K562 (cell line): ENCODE measurements at regions not wholly inside any gene's neighbourhood (a gene's known extent, or its start where the extent isn't known, plus 50 kb on each side); places are given as distances from the start of the nearest gene placed in this dataset.

Experiments
- ATAC-seq: fragments of 200-7000 bp; cut with Tn5 transposase; 3 replicates; pipeline ENCODE4 v1.9.1; 2020; ENCODE audit warnings: moderate library complexity
- BruUV-seq: library from RNA; stranded (reverse); fragments of 400-500 nt; replicated peaks from 2 replicates; lab custom pipeline; 2021; lab: Mats Ljungman, UMichigan
- CTCF ChIA-PET: fragments of 300-600 bp; formaldehyde crosslinking; extraction: SDS; loops from one replicate; lab custom pipeline; 2021; ENCODE audit warnings: low intra/inter-chr PET ratio; lab: Yijun Ruan, JAX
- POLR2A ChIA-PET: fragments of 300-600, 350-650 bp; sonication (Branson Sonifier 250); formaldehyde crosslinking; extraction: SDS; loops from one replicate; lab custom pipeline; 2021; ENCODE audit warnings: antibody characterized with exemption, inconsistent platforms; lab: Yijun Ruan, JAX
- DNase-seq, 4 experiments: peaks; one replicate each; pipeline versions ENCODE4 v3.0.0 to v3.0.0-alpha.2; 2011 to 2018; ENCODE audit warnings: low spot score in 3 of 4, mixed read lengths in 3 of 4; ENCODE audit errors: extremely low read depth in 1 of 4
- FAIRE-seq: peaks from 2 replicates; lab custom pipeline; 2011; peaks lifted over from hg19 to GRCh38; lab: Jason Lieb, UNC
- H2AFZ ChIP-seq: 2 replicates; pipeline ENCODE4 v1.6.0; 2011; ENCODE audit warnings: low read depth, low read length, control low read depth, inconsistent platforms
- H3K27ac ChIP-seq: fragments of 200-600 bp; 3 replicates; pipeline ENCODE4 v1.8.0; 2011; ENCODE audit warnings: low read depth, mild to moderate bottlenecking, control low read depth, inconsistent platforms, low read length, moderate library complexity, mixed read lengths; ENCODE audit errors: extremely low read depth
- H3K27me3 ChIP-seq, 2 experiments: fragments of 300-600 bp in 1 of 2; 2 replicates in 1 of 2; 3 replicates in 1 of 2; pipeline versions ENCODE4 v1.6.0 to v1.8.0; 2011; ENCODE audit warnings: inconsistent platforms in 2 of 2, low read length in 2 of 2, mild to moderate bottlenecking in 1 of 2, mixed read lengths in 1 of 2, moderate library complexity in 1 of 2; ENCODE audit not compliant: control insufficient read depth in 2 of 2, insufficient read depth in 2 of 2
- H3K36me3 ChIP-seq: fragments of 300-600 bp; 3 replicates; pipeline ENCODE4 v1.8.0; 2011; ENCODE audit warnings: mild to moderate bottlenecking, low read length, inconsistent platforms; ENCODE audit not compliant: control insufficient read depth, insufficient read depth
- H3K4me1 ChIP-seq, 2 experiments: fragments of 200-600 bp in 1 of 2; replicated peaks in 1 of 2; 2 replicates in 1 of 2; 3 replicates in 1 of 2; pipeline versions ENCODE4 v1.5.1 to v1.8.0; 2011; ENCODE audit warnings: inconsistent platforms in 2 of 2, low read length in 2 of 2, mild to moderate bottlenecking in 1 of 2, mixed read lengths in 1 of 2, moderate library complexity in 1 of 2; ENCODE audit not compliant: control insufficient read depth in 2 of 2, insufficient read depth in 2 of 2
- H3K4me2 ChIP-seq: 2 replicates; pipeline ENCODE4 v1.6.1; 2011; ENCODE audit warnings: low read length, control low read depth, inconsistent platforms, mixed read lengths; ENCODE audit not compliant: insufficient read depth
- H3K4me3 ChIP-seq: fragments of 200-600 bp; sonication (generic), shearing (Covaris generic); 2 replicates; pipeline ENCODE4 v1.5.1; 2016; ENCODE audit warnings: control low read depth, inconsistent platforms
- H3K79me2 ChIP-seq: fragments of 200-600 bp; 3 replicates; pipeline ENCODE4 v1.8.0; 2011; ENCODE audit warnings: low read length, inconsistent platforms; ENCODE audit not compliant: control insufficient read depth, insufficient read depth
- H3K9ac ChIP-seq, 2 experiments: 2 replicates each; pipeline versions ENCODE4 v1.6.0 to v1.6.1; 2011; ENCODE audit warnings: low read depth in 2 of 2, low read length in 2 of 2, control low read depth in 1 of 2, inconsistent platforms in 1 of 2, mild to moderate bottlenecking in 1 of 2, mixed read lengths in 1 of 2; ENCODE audit not compliant: insufficient read depth in 1 of 2
- H3K9me1 ChIP-seq: one replicate; pipeline ENCODE4 v1.6.0; 2011; ENCODE audit warnings: inconsistent platforms, mild to moderate bottlenecking, low read length, moderate library complexity; ENCODE audit not compliant: control insufficient read depth, insufficient read depth
- H3K9me3 ChIP-seq: replicated peaks from 2 replicates; pipeline ENCODE4 v1.5.1; 2011; ENCODE audit warnings: low read depth, low read length, inconsistent platforms; ENCODE audit not compliant: control insufficient read depth, insufficient read depth
- H4K20me1 ChIP-seq: replicated peaks from 2 replicates; pipeline ENCODE4 v1.6.1; 2011; ENCODE audit warnings: low read length, inconsistent platforms, mixed read lengths; ENCODE audit not compliant: control insufficient read depth, insufficient read depth
- ARID1B ChIP-seq: fragments of 450-650 bp; IDR thresholded peaks from 2 replicates; pipeline ENCODE4 v1.6.1; 2016; ENCODE audit warnings: antibody characterized with exemption, mild to moderate bottlenecking, inconsistent platforms
- ATF1 ChIP-seq, 2 experiments: fragments of 450-650 bp in 1 of 2; IDR thresholded peaks; 2 replicates each; pipeline ENCODE4 v1.6.1; 2016; ENCODE audit warnings: missing compliant biosample characterization in 1 of 2, missing genetic modification characterization in 1 of 2
- NFATC3 ChIP-seq: fragments of 450-650 bp; IDR thresholded peaks from 2 replicates; pipeline ENCODE4 v1.6.1; 2017; ENCODE audit warnings: mild to moderate bottlenecking
- PBX2 ChIP-seq, 2 experiments: IDR thresholded peaks in 1 of 2; conservative IDR thresholded peaks in 1 of 2; 2 replicates each; pipeline ENCODE4 v1.6.1; 2016; ENCODE audit warnings: low read depth in 2 of 2, mild to moderate bottlenecking in 1 of 2, missing compliant biosample characterization in 1 of 2, missing genetic modification characterization in 1 of 2, moderate library complexity in 1 of 2
- PTRF ChIP-seq: fragments of 450-650 bp; IDR thresholded peaks from 2 replicates; pipeline ENCODE4 v1.6.1; 2016; ENCODE audit warnings: mild to moderate bottlenecking, missing genetic modification characterization, missing compliant biosample characterization
- RBM34 ChIP-seq: fragments of 200-400 bp; formaldehyde crosslinking; IDR thresholded peaks from 2 replicates; pipeline ENCODE4 v1.6.1; 2018; ENCODE audit warnings: low read length, borderline replicate concordance; ENCODE audit not compliant: insufficient read depth
- THAP7 ChIP-seq: fragments of 250-450 bp; sonication (Bioruptor Pico); IDR thresholded peaks from 2 replicates; pipeline ENCODE4 v1.5.0; 2021
- ZKSCAN1 ChIP-seq: fragments of 150-350 bp; IDR thresholded peaks from 2 replicates; pipeline ENCODE4 v1.6.1; 2016; ENCODE audit warnings: low read depth, low read length
- ZNF184 ChIP-seq: sonication (generic); formaldehyde crosslinking; IDR thresholded peaks from 2 replicates; pipeline ENCODE4 v1.5.0; 2020; ENCODE audit warnings: missing genetic modification reagents
- ZNF316 ChIP-seq: fragments of 450-650 bp; IDR thresholded peaks from 2 replicates; pipeline ENCODE4 v1.6.1; 2016
- ZNF354B ChIP-seq: fragments of 250-450 bp; sonication (Bioruptor Pico); IDR thresholded peaks from 2 replicates; pipeline ENCODE4 v1.4.0; 2020
- ZNF561 ChIP-seq: fragments of 450-650 bp; formaldehyde crosslinking; conservative IDR thresholded peaks from 2 replicates; pipeline ENCODE4 v1.4.0; 2020; ENCODE audit warnings: mild to moderate bottlenecking, moderate library complexity
- WGBS: fragments of 100-300 bp; shearing (Covaris generic); methylation state at CpG from one replicate; pipeline ENCODE4 v1.1.6; 2016; ENCODE audit warnings: low coverage, mixed read lengths; ENCODE audit not compliant: insufficient coverage; ENCODE audit errors: missing lambda C conversion rate; 5-methylcytosine and 5-hydroxymethylcytosine counted together
- in situ Hi-C: fragments of 300-500 bp; cut with MboI; formaldehyde crosslinking; loops from 4 replicates; pipeline ENCODE4 v1.15.0; 2018; ENCODE audit warnings: inconsistent platforms, mixed read lengths
- intact Hi-C: fragments of 100-400 bp; cut with micrococcal nuclease; formaldehyde crosslinking; loops from 2 replicates; pipeline ENCODE4 v1.14.2; 2022
- TF ChIP-seq, protein P1 (sequence below): sonication (generic); formaldehyde crosslinking; IDR thresholded peaks from 2 replicates; pipeline ENCODE4 v1.8.0; 2022; ENCODE audit warnings: missing genetic modification reagents, mild to moderate bottlenecking, borderline replicate concordance
- TF ChIP-seq, protein P2 (sequence below): fragments of 250-450 bp; sonication (Bioruptor Pico); IDR thresholded peaks from 2 replicates; pipeline ENCODE4 v1.8.0; 2022; ENCODE audit warnings: inconsistent platforms, mild to moderate bottlenecking, moderate library complexity, borderline replicate concordance
- TF ChIP-seq, protein P3 (sequence below): IDR thresholded peaks from 2 replicates; pipeline ENCODE4 v1.6.1; 2016; ENCODE audit warnings: missing genetic modification characterization, missing compliant biosample characterization

- no peak for ATAC-seq
- Histone ChIP-seq H3K9me1 (no peaks in the 10 kb centered on the region), H2AFZ (no peak overlapping the region), H4K20me1 (no peaks in the 10 kb centered on the region), H3K4me3 (no peak overlapping the region), H3K27ac (no peak overlapping the region), H3K4me2 (no peak overlapping the region), H3K36me3 (no peaks in the 10 kb centered on the region), H3K9me3 (no peaks in the 10 kb centered on the region), H3K4me1 (no peaks in the 10 kb centered on the region), H3K27me3 (no peaks in the 10 kb centered on the region), H3K79me2 (no peaks in the 10 kb centered on the region), H3K9ac (no peak overlapping the region)
- 17% methylated on average over 1 of the region's 2 CpGs for WGBS
- DNase-seq, result no peak
- intact Hi-C loops, result no loop called here
- ChIA-PET POLR2A (no interaction called here), CTCF (no interaction called here)
- no TSS peak for BruUV-seq
- FAIRE-seq, result no peak
- in situ Hi-C loops, result no loop called here
- TF ChIP-seq ZKSCAN1 (no peak), THAP7 (CRISPR knock-in tag) (no peak), RBM34 (no peak), PBX2 (CRISPR knock-in tag; IDR thresholded peaks at IDR 0.05; ENCODE audit: low read depth) (no peak), PBX2 (tag; conservative IDR thresholded peaks at IDR 0.05; ENCODE audit: low read depth) (no peak), ZNF354B (no peak), ARID1B (no peak), ZNF561 (CRISPR knock-in tag) (no peak), ATF1 (CRISPR knock-in tag; IDR thresholded peaks at IDR 0.05) (no peak), ATF1 (tag; IDR thresholded peaks at IDR 0.05) (no peak), ZNF316 (no peak), NFATC3 (no peak), ZNF184 (CRISPR knock-in tag) (no peak), PTRF (tag) (no peak)
- TF ChIP-seq, protein P1, sequence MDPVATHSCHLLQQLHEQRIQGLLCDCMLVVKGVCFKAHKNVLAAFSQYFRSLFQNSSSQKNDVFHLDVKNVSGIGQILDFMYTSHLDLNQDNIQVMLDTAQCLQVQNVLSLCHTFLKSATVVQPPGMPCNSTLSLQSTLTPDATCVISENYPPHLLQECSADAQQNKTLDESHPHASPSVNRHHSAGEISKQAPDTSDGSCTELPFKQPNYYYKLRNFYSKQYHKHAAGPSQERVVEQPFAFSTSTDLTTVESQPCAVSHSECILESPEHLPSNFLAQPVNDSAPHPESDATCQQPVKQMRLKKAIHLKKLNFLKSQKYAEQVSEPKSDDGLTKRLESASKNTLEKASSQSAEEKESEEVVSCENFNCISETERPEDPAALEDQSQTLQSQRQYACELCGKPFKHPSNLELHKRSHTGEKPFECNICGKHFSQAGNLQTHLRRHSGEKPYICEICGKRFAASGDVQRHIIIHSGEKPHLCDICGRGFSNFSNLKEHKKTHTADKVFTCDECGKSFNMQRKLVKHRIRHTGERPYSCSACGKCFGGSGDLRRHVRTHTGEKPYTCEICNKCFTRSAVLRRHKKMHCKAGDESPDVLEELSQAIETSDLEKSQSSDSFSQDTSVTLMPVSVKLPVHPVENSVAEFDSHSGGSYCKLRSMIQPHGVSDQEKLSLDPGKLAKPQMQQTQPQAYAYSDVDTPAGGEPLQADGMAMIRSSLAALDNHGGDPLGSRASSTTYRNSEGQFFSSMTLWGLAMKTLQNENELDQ (CRISPR knock-in tag), result no peak
- TF ChIP-seq, protein P2, sequence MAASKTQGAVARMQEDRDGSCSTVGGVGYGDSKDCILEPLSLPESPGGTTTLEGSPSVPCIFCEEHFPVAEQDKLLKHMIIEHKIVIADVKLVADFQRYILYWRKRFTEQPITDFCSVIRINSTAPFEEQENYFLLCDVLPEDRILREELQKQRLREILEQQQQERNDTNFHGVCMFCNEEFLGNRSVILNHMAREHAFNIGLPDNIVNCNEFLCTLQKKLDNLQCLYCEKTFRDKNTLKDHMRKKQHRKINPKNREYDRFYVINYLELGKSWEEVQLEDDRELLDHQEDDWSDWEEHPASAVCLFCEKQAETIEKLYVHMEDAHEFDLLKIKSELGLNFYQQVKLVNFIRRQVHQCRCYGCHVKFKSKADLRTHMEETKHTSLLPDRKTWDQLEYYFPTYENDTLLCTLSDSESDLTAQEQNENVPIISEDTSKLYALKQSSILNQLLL (CRISPR knock-in tag), result no peak
- TF ChIP-seq, protein P3, sequence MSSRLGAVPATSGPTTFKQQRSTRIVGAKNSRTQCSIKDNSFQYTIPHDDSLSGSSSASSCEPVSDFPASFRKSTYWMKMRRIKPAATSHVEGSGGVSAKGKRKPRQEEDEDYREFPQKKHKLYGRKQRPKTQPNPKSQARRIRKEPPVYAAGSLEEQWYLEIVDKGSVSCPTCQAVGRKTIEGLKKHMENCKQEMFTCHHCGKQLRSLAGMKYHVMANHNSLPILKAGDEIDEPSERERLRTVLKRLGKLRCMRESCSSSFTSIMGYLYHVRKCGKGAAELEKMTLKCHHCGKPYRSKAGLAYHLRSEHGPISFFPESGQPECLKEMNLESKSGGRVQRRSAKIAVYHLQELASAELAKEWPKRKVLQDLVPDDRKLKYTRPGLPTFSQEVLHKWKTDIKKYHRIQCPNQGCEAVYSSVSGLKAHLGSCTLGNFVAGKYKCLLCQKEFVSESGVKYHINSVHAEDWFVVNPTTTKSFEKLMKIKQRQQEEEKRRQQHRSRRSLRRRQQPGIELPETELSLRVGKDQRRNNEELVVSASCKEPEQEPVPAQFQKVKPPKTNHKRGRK (tag), result no peak
Measured at GRCh38 chr10:108130575-108130974, 966.1 kb upstream of the SORCS1 start.
